Embryonic facial prominence (tissue), 1 donor: ENCODE measurements at regions not wholly inside any gene's neighbourhood (a gene's known extent, or its start where the extent isn't known, plus 50 kb on each side); places are given as distances from the start of the nearest gene placed in this dataset.

Experiments used
- DNase-seq: peaks from one replicate; pipeline ENCODE4 v3.0.0-alpha.2; 2016; ENCODE audit errors: extremely low spot score

GRCh38 chr9:14560194-14560593 lies 133.0 kb downstream of the ZDHHC21 start:
- DNase-seq, result no peak

- DNase-seq, result no peak
Measured at GRCh38 chr9:14554886-14555285, 138.3 kb downstream of the ZDHHC21 start.

GRCh38 chr9:14547245-14548060 lies 145.8 kb downstream of the ZDHHC21 start:
- no peak for DNase-seq

- DNase-seq, result no peak
Measured at GRCh38 chr9:14546693-14547092, 146.5 kb downstream of the ZDHHC21 start.

GRCh38 chr9:14542071-14542470 lies 151.2 kb downstream of the ZDHHC21 start:
- no peak for DNase-seq

GRCh38 chr9:14538526-14538925 lies 154.7 kb downstream of the ZDHHC21 start:
- DNase-seq, result no peak

GRCh38 chr9:14535161-14535955 lies 157.9 kb downstream of the ZDHHC21 start:
- no peak for DNase-seq

- DNase-seq, result no peak
Measured at GRCh38 chr9:14533867-14534640, 159.2 kb downstream of the ZDHHC21 start.

GRCh38 chr9:14532456-14533115 lies 160.6 kb downstream of the ZDHHC21 start:
- DNase-seq, result no peak

GRCh38 chr9:14531341-14532269 lies 161.6 kb downstream of the ZDHHC21 start:
- DNase-seq, result no peak

GRCh38 chr9:14530841-14531240 lies 162.4 kb downstream of the ZDHHC21 start:
- no peak for DNase-seq

GRCh38 chr9:14530366-14530765 lies 162.9 kb downstream of the ZDHHC21 start:
- no peak for DNase-seq

GRCh38 chr9:14529629-14530028 lies 163.6 kb downstream of the ZDHHC21 start:
- no peak for DNase-seq

GRCh38 chr9:14529054-14529453 lies 164.2 kb downstream of the ZDHHC21 start:
- DNase-seq, result no peak

- no peak for DNase-seq
Measured at GRCh38 chr9:14526504-14526903, 166.7 kb downstream of the ZDHHC21 start.

GRCh38 chr9:14525856-14526255 lies 167.4 kb downstream of the ZDHHC21 start:
- no peak for DNase-seq

GRCh38 chr9:14524873-14525515 lies 168.2 kb downstream of the ZDHHC21 start:
- DNase-seq, result no peak

GRCh38 chr9:14523545-14523944 lies 169.7 kb downstream of the ZDHHC21 start:
- no peak for DNase-seq

- no peak for DNase-seq
Measured at GRCh38 chr9:14522627-14523379, 170.4 kb downstream of the ZDHHC21 start.
